ENCODE measurements at regions not wholly inside any gene's neighbourhood (a gene's known extent, or its start where the extent isn't known, plus 50 kb on each side); places are given as distances from the start of the nearest gene placed in this dataset.

DNA sequence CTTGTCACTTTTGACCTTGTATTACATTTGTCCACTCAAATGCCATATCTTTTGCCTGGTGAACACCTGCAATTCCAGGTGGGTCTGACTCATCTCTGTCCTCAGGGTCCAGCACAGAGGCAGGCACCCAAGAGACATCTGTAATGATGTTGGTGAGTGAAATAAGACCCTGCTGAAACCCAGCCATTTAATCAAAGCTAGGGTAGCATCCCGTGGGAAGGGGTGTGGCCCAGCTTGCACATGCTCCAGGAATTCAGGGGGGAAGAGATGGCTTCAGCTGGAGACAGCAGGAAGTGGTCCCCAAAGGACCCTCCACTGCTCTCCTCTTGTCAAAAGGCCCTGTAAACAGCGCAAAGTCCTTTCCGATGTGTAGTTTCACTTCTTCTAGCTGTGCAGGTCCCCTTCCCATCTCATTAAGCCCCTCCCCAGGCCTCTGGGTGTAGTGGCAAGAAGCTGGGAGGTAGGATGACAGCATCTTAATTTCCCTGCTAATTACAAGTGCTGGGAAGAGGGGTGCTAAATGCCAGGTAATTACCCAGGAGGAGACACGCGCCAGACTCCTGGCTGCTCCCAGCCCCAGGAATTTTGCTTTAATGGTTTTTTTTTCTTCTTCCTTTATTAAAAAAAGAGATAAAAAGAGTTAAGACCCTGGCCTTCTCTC is 54.4 kb upstream of the TRABD2B start:
- Histone ChIP-seq H3K36me3 (ENCODE audit: insufficient read depth, low read length) (no peaks in the 10 kb centered on the region), H2AFZ (ENCODE audit: low read length) (no peak overlapping the region), H3K4me2 (ENCODE audit: low read length) (no peak overlapping the region), H3K9me3 (ENCODE audit: low read length) (no peaks in the 10 kb centered on the region), H4K20me1 (ENCODE audit: insufficient read depth, low read length) (no peaks in the 10 kb centered on the region), H3K27ac (ENCODE audit: low read depth, low read length, poor library complexity, severe bottlenecking) (no peak overlapping the region), H3K4me1 (ENCODE audit: insufficient read depth, low read length, poor library complexity, severe bottlenecking) (no peaks in the 10 kb centered on the region), H3K9me2 (ENCODE audit: insufficient read depth, low read length) (no peaks in the 10 kb centered on the region), H3K79me2 (ENCODE audit: insufficient read depth, low read depth, low read length) (no peaks in the 10 kb centered on the region), H3K4me3 (ENCODE audit: low read depth, low read length, poor library complexity, severe bottlenecking) (no peak overlapping the region)
- DNase-seq (ENCODE audit: low spot score): no peak
- POLR2A ChIA-PET: no interaction called here
- intact Hi-C loops (cut with micrococcal nuclease; ENCODE audit: unreplicated experiment): no loop called here
- BruUV-seq (replicated peaks): no TSS peak
- CTCF ChIA-PET (ENCODE audit: unreplicated experiment): no interaction called here
- TF ChIP-seq, protein P1, sequence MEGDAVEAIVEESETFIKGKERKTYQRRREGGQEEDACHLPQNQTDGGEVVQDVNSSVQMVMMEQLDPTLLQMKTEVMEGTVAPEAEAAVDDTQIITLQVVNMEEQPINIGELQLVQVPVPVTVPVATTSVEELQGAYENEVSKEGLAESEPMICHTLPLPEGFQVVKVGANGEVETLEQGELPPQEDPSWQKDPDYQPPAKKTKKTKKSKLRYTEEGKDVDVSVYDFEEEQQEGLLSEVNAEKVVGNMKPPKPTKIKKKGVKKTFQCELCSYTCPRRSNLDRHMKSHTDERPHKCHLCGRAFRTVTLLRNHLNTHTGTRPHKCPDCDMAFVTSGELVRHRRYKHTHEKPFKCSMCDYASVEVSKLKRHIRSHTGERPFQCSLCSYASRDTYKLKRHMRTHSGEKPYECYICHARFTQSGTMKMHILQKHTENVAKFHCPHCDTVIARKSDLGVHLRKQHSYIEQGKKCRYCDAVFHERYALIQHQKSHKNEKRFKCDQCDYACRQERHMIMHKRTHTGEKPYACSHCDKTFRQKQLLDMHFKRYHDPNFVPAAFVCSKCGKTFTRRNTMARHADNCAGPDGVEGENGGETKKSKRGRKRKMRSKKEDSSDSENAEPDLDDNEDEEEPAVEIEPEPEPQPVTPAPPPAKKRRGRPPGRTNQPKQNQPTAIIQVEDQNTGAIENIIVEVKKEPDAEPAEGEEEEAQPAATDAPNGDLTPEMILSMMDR (conservative IDR thresholded peaks at IDR 0.05; ENCODE audit: low read length): no peak
- TF ChIP-seq EZH2phosphoT487 (IDR thresholded peaks at IDR 0.05; ENCODE audit: borderline replicate concordance, low read depth, low read length): no peak

DNA sequence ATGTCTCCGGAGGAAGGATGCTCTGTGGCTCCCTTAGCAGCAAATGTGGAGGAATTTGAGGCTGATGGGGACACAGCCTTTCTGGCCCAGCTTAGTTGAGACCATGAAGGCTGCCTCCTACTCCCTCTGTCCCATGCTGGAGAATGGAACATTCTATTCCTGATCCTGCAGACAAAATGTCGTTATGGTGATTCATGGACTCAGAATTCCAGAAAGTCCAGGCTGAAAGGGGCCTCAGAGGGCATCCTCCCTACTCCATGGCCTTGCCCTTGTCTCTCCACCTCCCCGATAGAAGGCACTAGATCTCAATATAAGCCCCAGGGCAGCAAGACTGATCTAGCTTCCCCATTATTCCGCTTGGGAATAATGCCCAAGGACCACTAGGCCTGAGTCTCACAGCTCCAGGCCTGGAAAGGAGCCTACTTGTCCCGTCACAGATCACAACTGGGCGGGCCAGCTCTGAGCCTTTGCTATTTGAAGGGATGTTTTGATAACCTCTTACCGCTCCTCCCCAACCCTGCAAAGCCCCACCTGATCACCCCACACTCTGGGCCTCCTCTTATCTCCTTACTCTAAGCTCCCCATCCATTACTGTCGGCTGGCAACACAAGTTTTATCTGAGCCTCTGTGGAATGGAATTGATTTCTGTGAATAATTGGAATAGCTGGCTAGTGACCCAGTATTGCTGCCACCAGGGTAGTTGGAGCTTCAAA is 52.8 kb upstream of the TRABD2B start:
- BruUV-seq (replicated peaks): no TSS peak
- no peak overlapping the region for H3K4me3 ChIP-seq (ENCODE audit: low read depth, low read length, poor library complexity, severe bottlenecking)
- TF ChIP-seq, protein P1 (conservative IDR thresholded peaks at IDR 0.05; ENCODE audit: low read length): no peak
- TF ChIP-seq EZH2phosphoT487 (IDR thresholded peaks at IDR 0.05; ENCODE audit: borderline replicate concordance, low read depth, low read length): no peak
- H3K27ac ChIP-seq (ENCODE audit: low read depth, low read length, poor library complexity, severe bottlenecking): no peak overlapping the region
- H3K4me2 ChIP-seq (ENCODE audit: low read length): no peak overlapping the region
- H3K4me1 ChIP-seq (ENCODE audit: insufficient read depth, low read length, poor library complexity, severe bottlenecking): no peaks in the 10 kb centered on the region
- H2AFZ ChIP-seq (ENCODE audit: low read length): no peak overlapping the region
- no peaks in the 10 kb centered on the region for H4K20me1 ChIP-seq (ENCODE audit: insufficient read depth, low read length)
- no peaks in the 10 kb centered on the region for H3K79me2 ChIP-seq (ENCODE audit: insufficient read depth, low read depth, low read length)
- intact Hi-C loops (cut with micrococcal nuclease; ENCODE audit: unreplicated experiment): no loop called here
- no peaks in the 10 kb centered on the region for H3K9me2 ChIP-seq (ENCODE audit: insufficient read depth, low read length)
- H3K36me3 ChIP-seq (ENCODE audit: insufficient read depth, low read length): no peaks in the 10 kb centered on the region
- no peaks in the 10 kb centered on the region for H3K9me3 ChIP-seq (ENCODE audit: low read length)
- ChIA-PET CTCF (ENCODE audit: unreplicated experiment) (no interaction called here), POLR2A (no interaction called here)
- DNase-seq (ENCODE audit: low spot score): no peak

DNA sequence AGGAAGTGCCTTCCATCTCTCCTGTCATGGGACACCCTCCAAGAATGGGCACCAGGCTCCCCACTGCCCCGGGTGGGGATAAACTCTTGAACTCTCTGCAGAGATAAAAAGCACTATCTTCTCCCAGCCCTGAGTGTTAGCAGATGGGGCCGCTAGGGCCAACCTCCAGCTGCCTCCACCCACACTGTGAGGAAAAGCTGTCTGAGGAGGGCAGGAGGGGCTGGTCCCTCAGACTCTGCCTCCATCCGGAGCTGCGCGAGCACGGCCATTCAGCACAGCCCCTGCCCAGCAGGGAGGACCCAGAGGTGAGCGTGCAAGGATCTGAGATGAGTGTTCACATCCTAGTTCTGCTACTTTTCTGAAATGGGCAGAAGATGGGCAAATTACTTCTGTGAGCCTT is 51.8 kb upstream of the TRABD2B start:
- Histone ChIP-seq H3K79me2 (ENCODE audit: insufficient read depth, low read depth, low read length) (no peaks in the 10 kb centered on the region), H4K20me1 (ENCODE audit: insufficient read depth, low read length) (no peaks in the 10 kb centered on the region), H3K9me2 (ENCODE audit: insufficient read depth, low read length) (no peaks in the 10 kb centered on the region), H2AFZ (ENCODE audit: low read length) (no peak overlapping the region), H3K9me3 (ENCODE audit: low read length) (no peaks in the 10 kb centered on the region), H3K4me1 (ENCODE audit: insufficient read depth, low read length, poor library complexity, severe bottlenecking) (no peaks in the 10 kb centered on the region), H3K4me2 (ENCODE audit: low read length) (no peak overlapping the region), H3K27ac (ENCODE audit: low read depth, low read length, poor library complexity, severe bottlenecking) (no peak overlapping the region), H3K36me3 (ENCODE audit: insufficient read depth, low read length) (no peaks in the 10 kb centered on the region), H3K4me3 (ENCODE audit: low read depth, low read length, poor library complexity, severe bottlenecking) (no peak overlapping the region)
- intact Hi-C loops (cut with micrococcal nuclease; ENCODE audit: unreplicated experiment): no loop called here
- POLR2A ChIA-PET: no interaction called here
- BruUV-seq (replicated peaks): no TSS peak
- DNase-seq (ENCODE audit: low spot score): no peak
- TF ChIP-seq, protein P1 (conservative IDR thresholded peaks at IDR 0.05; ENCODE audit: low read length): no peak
- TF ChIP-seq EZH2phosphoT487 (IDR thresholded peaks at IDR 0.05; ENCODE audit: borderline replicate concordance, low read depth, low read length): no peak
- CTCF ChIA-PET (ENCODE audit: unreplicated experiment): no interaction called here
